Activated gamma-delta T cell treated with Interleukin-2 at 50 U/mL for 16 hours (primary cell): ENCODE measurements at regions not wholly inside any gene's neighbourhood (a gene's known extent, or its start where the extent isn't known, plus 50 kb on each side); places are given as distances from the start of the nearest gene placed in this dataset.

Experiments used
- DNase-seq: peaks from one replicate; pipeline ENCODE4 v3.0.0-alpha.2; 2020

DNA sequence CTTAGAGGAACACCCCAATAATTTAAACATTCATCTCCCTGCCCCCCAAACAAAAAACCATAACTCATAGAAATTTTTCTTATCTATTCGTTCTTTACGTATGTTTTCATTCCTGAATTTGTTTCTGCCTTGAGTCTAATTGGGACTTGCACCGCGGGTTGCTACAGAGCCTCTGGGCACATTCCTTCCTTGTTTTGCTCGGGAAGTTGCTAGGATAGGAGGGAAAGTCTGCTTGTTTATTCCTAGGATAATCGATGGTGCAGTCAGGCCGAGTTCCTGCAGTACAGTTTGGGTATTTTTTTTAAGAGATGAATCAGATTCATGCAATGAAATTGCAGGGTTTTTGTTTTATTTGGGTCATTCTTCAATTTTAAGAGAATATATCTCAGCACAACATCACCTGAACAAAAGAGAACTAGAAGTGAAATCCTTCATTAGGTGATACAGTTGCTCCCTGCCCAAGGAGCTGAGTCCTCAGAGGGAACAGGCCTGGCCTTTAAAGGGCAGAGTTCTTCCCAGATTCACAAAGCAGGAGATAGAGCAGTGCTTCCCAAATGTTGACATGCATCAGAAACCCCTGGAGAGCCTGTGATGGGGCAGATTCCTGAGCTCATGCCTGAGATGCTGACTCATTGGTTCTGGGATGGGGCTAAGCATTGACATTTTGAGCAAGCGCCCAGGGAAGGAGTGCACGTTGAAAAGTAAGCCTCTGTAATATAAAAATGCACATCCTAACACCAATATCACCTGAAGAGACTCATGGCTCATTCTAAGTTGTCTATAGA is 114.9 kb upstream of the FAM9B start:
- no peak for DNase-seq

DNA sequence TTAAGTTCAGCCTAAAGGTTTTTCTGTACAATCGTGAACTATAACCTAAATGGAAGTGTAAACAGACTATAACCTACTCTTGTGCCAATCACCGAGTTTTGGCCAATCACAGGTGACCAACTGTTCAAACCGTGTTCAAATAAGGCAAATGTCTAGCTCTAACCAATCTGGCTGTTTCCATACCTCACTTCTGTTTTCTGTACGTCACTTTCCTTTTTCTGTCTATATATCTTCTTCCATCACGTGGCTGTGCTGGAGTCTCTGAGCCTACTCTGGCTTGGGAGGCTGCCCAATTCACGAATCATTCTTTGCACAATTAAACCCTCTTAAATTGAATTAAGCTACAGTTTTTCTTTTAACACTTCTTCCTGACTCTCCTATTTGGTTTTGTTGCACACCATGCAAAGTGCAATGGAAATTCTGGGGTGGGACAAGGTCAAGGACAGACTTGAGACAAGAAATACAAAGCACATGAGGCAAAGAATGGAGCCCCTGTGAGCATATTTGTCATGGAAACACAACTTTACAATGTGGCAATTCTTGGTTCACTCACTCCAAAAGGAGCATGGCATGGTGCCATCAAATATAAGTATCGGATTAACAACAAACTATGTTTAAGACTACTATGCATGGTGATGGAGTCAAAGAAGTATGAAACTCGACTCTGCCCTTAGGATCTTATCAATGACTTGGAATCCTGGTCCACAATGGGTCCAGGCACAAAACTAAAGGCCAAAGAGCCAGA is 115.7 kb upstream of the FAM9B start:
- no peak for DNase-seq

DNA sequence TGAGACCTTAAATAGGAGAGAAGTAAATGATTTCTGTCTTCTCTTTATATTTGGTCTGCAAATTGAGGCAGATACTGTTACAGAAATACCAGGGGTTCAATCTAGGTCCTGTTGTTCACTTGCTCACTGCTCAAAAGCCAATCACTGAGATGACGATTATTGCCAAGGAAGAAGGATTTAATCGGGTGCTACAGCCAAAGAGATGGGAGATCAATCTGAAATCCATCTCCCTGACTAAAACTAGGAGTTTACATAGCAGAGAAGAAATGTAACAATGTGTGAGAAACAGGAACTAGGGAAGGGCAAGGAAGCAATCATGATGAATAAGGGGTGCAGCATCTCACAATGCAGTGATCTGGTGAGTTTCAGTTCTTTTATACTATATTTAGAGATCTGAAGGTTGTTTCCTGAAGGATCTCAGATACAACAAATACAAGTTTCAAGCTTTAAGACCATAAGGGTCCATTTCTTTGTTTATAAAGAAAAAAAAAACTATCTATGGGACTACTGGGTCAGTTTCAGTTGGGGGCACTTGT is 117.9 kb upstream of the FAM9B start:
- no peak for DNase-seq

DNA sequence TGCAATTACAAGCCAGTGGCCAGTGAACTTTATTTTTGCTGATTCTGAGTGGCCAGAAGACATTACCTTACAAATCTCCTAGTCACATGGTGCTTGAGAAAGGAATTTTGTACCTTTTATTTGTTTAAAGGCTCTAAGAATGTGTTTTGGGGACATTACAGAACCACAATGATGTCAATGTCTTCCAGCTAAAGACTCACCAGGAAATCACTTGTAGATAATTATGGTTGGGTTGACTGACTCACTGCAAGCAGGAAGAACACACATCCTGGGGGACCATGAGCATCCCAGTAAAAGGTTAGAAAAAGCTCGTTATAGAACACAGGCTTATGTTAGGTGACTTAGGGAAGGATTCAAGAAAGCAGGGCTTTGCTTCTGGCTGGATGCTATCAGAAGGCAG is 119.4 kb upstream of the FAM9B start:
- no peak for DNase-seq

DNA sequence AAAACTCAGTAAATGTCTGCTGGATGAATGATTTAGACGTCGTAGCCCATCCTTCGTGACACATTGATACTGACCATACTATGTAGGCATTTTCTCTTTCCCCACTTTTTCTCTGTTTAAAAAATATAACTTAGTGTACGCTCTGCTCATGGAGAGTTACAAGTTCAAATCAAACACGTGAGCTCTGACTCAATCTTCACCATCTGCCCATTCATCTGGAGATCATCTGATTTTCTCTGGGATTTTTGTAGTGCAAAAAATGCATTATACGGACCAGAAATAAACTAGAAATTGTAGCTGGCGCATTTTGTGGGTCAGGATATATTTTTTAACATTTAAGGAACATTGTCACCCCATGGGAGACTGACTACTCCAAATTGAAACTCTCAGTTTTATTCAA is 124.7 kb upstream of the FAM9B start:
- no peak for DNase-seq

DNA sequence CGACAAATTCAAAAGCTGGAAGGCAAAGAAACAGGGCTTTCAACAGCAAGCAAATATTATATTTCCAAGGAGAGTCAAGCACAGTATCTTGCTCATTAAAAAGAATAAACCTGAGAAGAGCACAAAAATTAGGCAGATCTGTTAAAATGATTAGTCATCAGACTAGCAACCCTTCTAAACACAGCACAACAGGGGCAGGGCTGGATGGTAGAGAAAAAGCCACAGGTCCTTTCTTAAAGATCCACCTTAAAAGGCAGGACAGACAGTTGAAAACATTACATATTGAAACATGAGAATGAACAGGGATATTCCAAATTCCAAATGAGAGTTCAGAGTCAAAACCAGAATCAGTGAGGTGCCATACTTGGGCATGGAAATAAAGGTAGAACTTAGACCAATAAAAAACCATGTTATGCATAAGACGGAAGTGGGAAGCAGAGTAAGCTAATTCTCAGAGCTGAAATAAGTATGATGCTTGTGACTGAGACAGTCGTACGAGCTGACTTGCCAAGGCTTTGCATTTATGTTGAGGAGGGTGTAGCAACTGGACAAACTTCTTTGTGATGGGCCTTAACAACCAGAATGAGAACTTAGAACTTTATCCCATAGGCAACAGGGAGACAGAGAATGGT is 126.9 kb upstream of the FAM9B start:
- no peak for DNase-seq

DNA sequence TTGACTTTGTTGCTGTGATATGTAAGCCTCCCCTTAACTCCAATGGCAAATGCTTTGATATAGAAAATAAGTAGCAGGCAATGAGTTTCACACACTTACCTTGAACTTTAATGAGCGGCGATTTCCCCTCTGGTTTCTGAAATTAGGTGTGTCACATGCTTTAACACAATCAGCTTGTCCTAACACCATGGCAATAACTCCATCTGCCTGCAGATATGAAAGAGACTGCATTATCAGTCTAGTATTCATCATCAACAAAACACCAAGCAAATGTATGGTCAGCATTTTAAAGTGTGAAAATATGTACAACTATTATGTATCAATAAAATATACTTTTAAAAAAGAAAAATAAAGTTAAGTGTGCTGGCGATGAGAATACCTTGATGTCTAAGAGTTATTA is 128.8 kb upstream of the FAM9B start:
- no peak for DNase-seq

DNA sequence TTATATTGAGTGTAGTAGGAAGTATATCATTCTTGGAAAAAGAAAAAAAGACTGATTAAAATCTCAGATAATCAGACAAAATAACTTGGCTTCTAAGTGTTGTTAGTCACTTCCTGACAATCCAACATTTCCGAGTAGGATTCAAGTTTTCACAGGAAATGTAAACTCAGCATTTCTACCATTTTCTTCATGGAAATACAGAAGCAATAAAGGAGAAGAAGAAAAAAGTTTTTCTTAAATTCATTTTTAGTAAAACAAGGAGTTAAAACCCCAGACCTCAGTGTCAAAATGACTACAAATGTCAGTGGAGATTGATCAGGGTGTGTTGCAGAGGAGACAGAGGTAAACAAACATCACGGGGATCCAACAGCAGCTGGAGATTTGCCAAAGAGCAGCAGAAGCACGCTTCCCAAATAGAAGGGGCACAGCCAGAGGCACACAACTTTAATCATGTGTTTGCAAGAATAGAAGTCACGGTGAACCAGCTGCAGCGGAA is 129.3 kb upstream of the FAM9B start:
- DNase-seq, result no peak

DNA sequence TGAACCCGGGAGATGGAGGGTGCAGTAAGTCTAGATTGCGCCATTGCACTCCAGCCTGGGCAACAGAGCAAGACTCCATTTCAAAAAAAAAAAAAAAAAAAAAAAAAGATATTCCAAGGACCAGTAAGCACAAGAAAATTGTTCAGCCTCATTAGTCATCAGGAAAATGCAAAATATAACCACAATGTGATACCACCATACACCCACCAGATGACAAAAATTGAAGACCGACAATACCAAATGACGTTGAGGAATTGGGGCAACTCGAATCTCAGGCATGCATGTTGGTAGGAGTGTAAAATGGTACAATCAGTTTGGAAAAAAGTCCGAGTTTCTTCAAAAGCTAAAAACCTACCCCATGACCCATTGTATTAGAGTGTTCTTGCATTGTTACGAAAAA is 130.2 kb upstream of the FAM9B start:
- DNase-seq, result no peak

DNA sequence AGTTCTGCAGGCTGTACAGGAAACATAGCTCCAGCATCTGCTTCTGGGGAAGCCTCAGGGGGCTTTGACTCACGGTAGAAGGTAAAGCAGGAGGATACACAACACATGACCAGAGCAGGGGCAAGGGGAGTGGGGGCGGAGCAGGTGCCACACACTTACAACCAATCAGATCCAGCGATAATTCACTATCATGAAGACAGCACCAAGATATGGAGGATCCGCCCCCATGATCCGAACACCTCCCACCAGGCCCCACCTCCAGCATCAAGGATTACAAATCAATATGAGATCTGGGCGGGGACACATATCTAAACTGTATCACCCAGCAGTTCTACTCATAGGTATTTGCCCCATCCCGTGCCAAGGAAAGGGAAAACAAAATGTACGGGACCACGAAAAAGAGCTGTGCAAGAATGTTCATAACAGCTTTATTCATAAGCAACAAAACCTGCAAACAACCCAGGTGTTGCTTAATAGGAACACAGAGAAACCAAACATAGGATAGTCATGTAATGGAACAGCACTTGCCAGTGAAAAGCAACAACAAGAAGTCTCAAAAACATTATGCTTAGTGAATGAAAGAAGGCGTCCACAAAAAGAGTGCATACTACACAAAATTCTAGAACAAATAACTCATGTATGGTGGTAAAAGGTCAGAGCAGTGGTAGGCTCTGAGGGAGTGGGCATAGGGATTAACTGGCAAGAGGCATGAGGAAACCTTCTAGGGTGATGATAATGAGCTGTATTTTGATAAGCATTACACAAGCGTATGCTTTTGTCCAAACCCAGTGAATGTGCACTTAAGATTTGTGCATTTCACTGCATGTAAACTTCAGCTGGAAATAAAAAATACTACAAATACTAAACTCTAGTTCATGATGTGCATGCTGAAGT is 130.9 kb upstream of the FAM9B start:
- DNase-seq, result no peak

DNA sequence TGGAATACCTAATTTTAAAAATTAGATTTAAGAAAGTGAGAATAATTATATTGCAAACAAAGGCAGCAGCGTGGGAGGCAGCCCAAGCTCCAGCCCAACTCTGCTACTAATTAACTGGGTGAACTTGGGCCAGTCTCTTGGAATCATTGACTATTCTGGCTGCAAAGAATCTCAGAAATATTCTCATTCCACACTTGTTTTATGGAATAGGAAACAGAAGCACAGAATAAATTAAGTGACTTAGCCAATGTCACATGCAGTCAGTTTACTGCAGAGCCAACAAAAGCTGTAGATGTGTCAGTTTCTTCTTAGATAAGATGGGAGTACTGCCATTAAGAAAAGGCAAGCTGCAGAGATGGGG is 132.6 kb upstream of the FAM9B start:
- no peak for DNase-seq

DNA sequence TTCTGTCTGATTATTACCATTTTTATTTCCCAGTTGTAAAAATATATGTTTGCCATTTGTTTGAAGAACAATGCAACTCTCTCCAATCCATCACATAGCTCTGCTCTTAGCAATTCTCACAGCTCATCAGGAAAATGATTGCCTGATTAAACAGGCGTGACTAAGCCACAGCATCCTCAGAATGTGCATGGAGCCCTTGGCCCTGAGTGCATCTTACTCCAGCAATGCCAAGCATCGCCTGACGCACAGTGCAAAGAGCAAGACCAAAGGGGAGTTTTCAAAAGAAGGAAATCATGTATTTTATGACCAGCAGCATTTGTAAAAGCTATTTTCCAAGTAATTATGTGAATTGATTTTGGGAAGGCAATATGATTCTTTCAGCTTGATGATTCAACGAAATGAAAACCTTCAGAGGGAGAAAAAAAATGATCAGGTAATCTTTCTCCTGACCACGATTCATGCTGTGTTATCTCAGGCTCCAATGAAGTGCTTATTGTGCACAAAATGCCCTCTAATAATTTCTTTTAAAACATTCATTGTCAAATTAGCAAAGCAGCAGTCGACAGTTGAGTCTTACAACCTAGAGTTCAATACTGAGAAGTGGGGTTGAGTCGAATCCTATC is 138.0 kb upstream of the FAM9B start:
- DNase-seq, result no peak

DNA sequence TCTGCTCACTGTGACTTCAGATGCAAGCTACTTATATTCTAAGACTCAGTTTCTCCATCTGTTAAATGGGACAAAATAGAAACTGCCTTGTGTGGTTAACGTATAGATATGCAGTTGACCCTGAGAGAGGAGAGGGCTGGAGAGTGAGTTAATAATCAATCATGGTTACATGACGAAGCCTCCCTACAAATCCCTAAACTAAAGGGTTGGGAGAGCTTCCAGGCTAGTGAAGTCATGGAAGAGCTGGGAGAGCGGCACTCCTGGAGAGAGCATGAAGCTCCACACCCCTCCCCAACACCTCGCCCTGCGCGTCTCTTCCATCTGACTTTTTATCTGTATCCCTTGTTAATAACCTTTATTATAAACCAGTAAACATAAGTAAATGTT is 138.5 kb upstream of the FAM9B start:
- no peak for DNase-seq

DNA sequence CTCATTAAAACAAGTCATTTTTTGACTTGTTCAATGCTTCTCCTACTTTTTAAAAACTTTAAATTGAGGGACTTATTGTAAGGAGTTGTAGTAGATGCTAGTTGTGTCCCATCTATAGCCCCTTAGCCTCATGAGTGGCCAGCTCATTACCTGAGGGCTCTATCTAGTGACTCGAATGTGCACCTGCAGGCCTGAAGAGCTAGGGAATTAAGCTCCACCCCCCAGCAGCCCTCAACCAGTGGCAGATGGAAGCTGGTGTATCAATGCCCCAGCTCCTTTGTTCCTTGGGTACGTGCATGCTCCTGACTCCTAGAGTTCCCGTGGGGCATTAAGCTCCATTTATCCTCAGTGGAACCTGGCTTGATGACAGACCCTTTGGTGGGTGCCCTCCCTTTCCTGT is 146.7 kb upstream of the FAM9B start:
- no peak for DNase-seq

DNA sequence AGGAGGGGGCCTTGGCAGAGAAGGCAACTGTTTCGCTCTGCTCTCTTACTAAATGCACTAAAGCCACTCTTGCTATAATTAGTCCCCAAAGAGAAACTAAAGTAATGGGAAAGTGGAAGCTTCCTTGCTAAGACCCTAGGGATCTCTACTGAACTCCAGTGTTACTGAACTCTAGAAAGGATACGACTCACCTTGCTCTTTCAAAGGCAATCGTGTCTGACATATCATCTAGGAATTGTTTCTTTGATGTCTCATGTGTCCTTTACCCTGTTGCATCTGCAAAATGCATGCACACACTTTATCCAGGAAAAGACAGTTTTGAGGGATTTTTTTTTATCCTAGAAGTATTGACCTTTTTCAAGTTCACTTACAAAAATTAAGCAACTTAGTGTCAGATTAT is 148.1 kb upstream of the FAM9B start:
- DNase-seq, result no peak

DNA sequence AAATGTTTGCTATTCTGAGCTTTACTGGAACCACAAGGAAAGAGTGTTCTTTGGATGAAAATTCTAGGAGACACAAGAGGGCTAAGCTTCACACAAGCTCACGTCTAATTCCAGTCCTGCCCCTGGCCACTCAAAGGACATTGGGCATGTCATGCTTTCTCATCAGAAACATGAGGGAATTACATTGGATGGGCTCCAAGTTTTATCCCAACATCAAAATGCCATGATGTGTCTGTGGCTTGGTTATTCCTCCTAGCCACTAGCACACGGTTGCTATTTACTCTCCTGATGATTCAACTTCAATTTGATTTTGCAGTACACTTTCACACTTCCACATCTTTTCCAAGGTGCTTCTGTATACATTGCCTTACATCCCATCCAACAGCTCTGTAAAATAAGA is 149.6 kb upstream of the FAM9B start:
- no peak for DNase-seq

DNA sequence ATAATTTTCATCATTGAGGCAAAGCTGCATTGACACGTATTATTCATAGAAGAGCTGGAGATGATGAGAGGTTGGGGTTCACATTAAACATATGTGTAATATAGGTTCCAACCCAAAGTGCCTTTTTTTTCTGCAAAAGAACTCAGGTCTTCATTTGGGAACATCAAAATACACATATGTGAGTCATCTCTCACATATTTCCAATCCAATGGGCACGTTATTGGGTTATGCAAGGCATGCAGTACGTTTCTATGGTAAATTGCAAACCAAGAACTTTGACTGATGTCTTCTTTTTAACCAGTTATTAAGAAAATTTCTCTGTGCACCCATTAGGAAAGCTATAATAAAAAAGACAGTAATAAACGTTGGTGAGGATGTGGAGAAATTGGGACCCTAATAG is 150.3 kb upstream of the FAM9B start:
- DNase-seq, result no peak

DNA sequence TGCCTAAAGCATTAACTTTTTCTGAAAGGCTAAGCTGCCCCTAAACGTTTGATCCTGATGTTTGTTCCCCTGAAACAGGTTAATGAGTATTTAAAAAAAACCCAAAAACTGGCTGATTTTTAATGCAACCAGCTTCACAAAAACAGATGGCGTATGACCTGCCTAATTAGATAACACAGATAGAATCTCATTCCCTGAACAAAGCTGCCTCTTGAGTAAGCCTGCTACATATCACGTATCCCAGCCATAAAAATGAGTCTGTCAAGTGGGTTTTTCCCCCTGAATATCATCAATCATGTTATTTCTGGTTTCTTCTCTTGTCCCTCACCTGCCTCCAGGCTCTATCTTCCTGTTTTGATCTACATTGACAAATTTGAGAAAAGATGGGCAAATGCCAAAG is 154.2 kb upstream of the FAM9B start:
- DNase-seq, result no peak

DNA sequence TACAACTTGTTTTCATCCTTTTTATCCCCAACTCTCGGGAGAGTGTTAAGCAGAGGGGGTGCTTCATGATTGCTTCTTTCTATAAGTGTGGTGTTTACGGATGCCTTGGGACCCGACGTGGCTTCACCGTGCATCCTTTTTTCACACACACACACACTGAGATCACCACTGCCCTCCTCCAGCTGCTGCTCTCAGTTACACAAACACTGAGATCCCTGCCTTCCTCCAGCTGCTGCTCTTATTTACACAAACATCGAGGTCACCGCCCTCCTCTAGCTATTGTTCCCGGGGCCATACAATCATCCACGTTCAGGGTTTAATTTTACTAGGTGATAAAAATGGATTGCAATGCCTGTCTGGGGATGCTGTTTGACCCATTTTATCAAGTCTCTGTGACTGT is 155.4 kb upstream of the FAM9B start:
- DNase-seq, result no peak

DNA sequence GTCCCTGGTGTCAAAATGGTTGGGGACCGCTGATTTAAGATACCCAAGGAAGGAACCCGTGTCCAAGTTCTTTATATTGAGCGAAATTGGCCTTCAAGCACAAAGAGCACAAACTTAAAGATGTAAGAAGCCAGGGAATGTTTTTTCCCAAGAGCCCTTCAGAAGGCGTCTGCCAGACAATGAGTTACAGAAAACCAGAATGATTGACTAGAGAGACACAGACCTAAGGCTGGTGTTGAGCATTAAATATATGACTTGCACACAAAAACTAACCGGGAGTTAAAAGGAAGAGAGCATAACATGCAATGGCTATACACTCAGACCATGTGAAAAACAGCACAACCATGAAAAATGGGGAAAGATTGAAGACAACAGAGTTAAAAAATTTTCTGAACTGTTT is 157.5 kb upstream of the FAM9B start:
- DNase-seq, result no peak

DNA sequence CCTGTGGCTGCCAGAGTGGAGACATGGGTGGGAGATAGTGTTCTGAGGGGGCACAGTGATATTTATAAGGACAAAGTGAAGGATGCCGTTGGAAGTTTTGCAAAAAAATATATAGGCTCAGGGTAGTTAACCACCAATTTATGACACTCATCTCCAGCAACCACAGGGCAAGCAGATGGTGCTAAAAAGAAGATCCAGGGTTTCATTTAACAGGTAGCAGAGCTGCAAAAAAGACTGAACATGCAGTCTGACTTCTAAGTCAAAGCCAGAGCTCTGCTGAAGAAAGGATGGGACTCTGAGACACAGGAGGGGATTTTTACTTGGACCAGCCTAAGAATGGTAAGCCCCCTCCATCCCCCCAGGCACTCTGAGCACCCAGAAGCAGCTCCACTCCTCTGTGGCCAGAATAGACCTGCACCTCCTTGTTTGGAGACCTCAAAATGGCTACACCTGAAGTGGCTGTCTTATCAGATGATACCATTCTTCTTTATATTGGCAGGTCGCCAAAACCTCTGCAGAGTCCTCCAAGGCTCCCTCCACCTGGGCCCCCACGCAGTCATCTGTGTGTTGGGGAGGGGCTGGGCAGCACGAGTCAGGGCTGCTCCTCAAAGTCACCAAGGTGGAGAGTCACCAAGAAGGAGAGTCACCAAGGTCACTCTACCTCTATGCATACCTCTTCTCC is 161.4 kb upstream of the FAM9B start:
- no peak for DNase-seq
